Subcutaneous abdominal adipose tissue (tissue), 5 donors: ENCODE measurements at regions not wholly inside any gene's neighbourhood (a gene's known extent, or its start where the extent isn't known, plus 50 kb on each side); places are given as distances from the start of the nearest gene placed in this dataset.

Experiments used
- H3K27ac ChIP-seq: one replicate; pipeline ENCODE4 v1.7.0; 2013; ENCODE audit warnings: low read depth, mild to moderate bottlenecking, inconsistent platforms, low read length, moderate library complexity
- H3K27me3 ChIP-seq, 5 donors: one replicate each; pipeline ENCODE4 v1.7.0; 2013; ENCODE audit warnings: low read length in 5 of 5, inconsistent platforms in 1 of 5; ENCODE audit not compliant: control insufficient read depth in 5 of 5, insufficient read depth in 4 of 5
- H3K36me3 ChIP-seq, 5 donors: one replicate each; pipeline ENCODE4 v1.7.0; 2013; ENCODE audit warnings: low read length in 5 of 5; ENCODE audit not compliant: control insufficient read depth in 5 of 5, insufficient read depth in 5 of 5
- H3K4me1 ChIP-seq, 5 donors: one replicate each; pipeline ENCODE4 v1.7.0; 2013; ENCODE audit warnings: low read length in 5 of 5, mild to moderate bottlenecking in 3 of 5, moderate library complexity in 1 of 5; ENCODE audit not compliant: control insufficient read depth in 5 of 5, insufficient read depth in 5 of 5
- H3K4me3 ChIP-seq, 5 donors: one replicate each; pipeline ENCODE4 v1.7.0; 2013; ENCODE audit warnings: low read length in 5 of 5, low read depth in 1 of 5
- H3K9ac ChIP-seq, 5 donors: one replicate each; pipeline ENCODE4 v1.7.0; 2013; ENCODE audit warnings: low read length in 5 of 5, mild to moderate bottlenecking in 4 of 5, moderate library complexity in 3 of 5
- H3K9me3 ChIP-seq, 5 donors: one replicate each; pipeline ENCODE4 v1.7.0; 2013; ENCODE audit warnings: low read length in 5 of 5; ENCODE audit not compliant: control insufficient read depth in 5 of 5
- donor health status: healthy.
- donor health status: healthy.
- donor health status: healthy.
- donor health status: healthy.
- donor health status: healthy.

DNA sequence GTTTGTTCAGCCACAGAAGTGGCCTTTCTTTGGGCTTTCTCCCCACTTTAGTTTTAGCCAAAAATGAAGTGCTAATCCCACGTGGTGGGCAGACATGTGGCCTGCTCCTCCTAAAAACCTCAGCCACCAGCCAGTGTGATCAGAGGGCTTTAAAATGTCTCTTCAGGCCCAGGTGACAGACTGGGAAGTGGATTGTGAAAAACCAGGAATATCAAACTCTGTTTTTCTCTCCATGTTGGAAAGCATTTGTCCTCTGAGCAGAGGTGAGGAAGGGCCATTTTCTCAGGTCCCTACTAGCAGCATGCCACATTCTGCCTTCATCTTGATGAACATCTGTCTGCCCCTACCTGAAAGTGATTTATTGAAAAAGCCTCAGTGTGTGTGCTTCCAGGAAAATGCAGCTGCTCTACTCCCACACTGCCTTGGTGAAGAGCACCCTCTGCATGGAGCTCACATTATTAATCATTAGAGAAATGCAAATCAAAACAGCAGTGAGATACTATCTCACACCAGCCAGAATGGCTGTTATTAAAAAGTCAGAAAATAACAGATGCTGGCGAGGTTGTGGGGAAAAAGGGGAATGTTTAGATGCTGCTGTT, 181.2 kb upstream of the DMAC1 start:
- no peaks in the 10 kb centered on the region for H3K36me3 ChIP-seq
- peaks cover 0 to 4% (median 0%) of the 10 kb centered on the region in 5 donors for H3K4me1 ChIP-seq
- H3K27me3 ChIP-seq: no peaks in the 10 kb centered on the region
- H3K9ac ChIP-seq: no peak overlapping the region
- H3K4me3 ChIP-seq: no peak overlapping the region
- H3K27ac ChIP-seq: no peak overlapping the region
- H3K9me3 ChIP-seq: no peaks in the 10 kb centered on the region

DNA sequence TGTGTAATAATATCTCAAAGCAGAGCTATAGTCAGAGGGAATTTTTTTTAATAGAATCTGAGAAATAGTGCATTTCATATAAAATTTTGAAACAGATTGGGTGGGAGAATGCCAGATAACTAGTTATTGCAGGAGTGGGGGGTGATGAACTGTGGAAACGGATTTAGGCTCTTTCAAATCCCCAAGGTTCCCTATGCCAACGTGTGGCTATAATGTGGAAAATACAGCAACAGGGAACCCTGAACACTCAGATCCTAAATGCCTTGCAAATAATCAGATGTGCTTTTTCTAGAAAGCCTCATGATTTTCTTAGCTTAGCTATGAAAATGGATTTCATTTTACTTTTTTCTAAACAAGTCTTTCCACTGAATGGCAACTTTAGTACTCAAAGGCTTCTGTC, 180.5 kb upstream of the DMAC1 start:
- Histone ChIP-seq H3K27me3 (no peaks in the 10 kb centered on the region), H3K4me1 (peaks cover 0 to 4% (median 0%) of the 10 kb centered on the region in 5 donors), H3K4me3 (no peak overlapping the region), H3K9ac (no peak overlapping the region), H3K27ac (no peak overlapping the region), H3K36me3 (no peaks in the 10 kb centered on the region), H3K9me3 (no peaks in the 10 kb centered on the region)

DNA sequence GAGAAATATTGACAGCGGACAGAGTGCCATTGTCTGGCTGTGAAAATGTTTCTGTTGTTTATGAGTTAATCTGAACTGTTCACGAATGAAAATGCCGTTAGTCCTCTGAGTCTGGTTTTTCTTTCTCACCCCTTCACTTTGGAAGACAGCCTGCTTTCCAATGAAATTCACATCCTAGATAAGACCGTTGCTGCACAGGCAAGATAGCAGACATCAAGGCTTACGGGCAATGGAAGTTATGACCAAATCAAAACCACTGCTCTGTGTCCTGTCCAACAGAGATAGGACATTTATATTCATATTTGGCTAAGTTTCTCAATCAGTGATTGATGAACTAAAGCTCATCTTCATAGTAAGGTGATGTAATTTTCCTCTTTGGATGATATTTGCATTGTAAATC, 180.0 kb upstream of the DMAC1 start:
- H3K27ac ChIP-seq: no peak overlapping the region
- H3K9ac ChIP-seq: no peak overlapping the region
- H3K36me3 ChIP-seq: no peaks in the 10 kb centered on the region
- H3K4me1 ChIP-seq: peaks cover 0 to 4% (median 0%) of the 10 kb centered on the region in 5 donors
- no peaks in the 10 kb centered on the region for H3K9me3 ChIP-seq
- no peaks in the 10 kb centered on the region for H3K27me3 ChIP-seq
- H3K4me3 ChIP-seq: no peak overlapping the region

DNA sequence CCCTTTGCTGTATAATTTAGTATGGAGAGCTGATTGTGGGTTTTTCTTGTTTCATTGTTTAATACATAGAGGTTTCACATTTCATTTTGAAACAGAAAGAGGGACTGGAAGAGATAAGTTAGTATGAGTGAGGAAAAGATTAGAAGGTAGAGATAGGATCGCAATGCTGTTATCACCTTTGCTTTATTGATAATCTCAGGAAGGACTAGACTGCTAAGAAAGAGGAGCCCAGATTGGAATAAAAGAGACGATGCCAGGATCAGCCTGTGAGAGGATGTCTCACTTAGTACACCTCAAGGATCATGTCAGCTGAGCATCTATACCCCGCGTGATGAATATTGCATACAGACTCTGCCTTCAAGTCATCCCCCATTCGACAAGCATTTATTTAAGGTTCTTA, 178.0 kb upstream of the DMAC1 start:
- Histone ChIP-seq H3K27ac (no peak overlapping the region), H3K9me3 (no peaks in the 10 kb centered on the region), H3K36me3 (no peaks in the 10 kb centered on the region), H3K4me3 (no peak overlapping the region), H3K27me3 (no peaks in the 10 kb centered on the region), H3K9ac (no peak overlapping the region), H3K4me1 (peaks cover 0 to 4% (median 0%) of the 10 kb centered on the region in 5 donors)

DNA sequence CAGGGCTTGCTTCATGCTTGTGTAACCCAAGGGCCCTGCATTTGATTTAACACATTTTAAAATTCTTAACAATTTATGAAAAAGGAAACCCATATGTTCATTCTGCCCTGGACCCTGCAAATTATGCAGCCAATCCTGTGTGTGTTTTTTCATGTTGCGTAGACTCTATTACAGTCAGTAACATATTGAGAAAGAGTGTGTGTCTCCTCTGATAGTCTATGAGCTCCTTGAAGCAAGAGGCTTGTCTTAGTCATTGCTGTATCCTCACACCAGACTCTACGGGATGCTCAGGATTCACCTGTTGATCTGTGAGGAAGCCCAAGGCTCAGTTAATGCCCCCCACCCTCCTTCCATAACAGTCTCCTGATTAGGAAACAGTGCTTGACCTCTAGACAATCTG, 177.3 kb upstream of the DMAC1 start:
- Histone ChIP-seq H3K4me3 (no peak overlapping the region), H3K36me3 (no peaks in the 10 kb centered on the region), H3K9ac (no peak overlapping the region), H3K27me3 (no peaks in the 10 kb centered on the region), H3K27ac (no peak overlapping the region), H3K4me1 (peaks cover 0 to 4% (median 0%) of the 10 kb centered on the region in 5 donors), H3K9me3 (no peaks in the 10 kb centered on the region)

DNA sequence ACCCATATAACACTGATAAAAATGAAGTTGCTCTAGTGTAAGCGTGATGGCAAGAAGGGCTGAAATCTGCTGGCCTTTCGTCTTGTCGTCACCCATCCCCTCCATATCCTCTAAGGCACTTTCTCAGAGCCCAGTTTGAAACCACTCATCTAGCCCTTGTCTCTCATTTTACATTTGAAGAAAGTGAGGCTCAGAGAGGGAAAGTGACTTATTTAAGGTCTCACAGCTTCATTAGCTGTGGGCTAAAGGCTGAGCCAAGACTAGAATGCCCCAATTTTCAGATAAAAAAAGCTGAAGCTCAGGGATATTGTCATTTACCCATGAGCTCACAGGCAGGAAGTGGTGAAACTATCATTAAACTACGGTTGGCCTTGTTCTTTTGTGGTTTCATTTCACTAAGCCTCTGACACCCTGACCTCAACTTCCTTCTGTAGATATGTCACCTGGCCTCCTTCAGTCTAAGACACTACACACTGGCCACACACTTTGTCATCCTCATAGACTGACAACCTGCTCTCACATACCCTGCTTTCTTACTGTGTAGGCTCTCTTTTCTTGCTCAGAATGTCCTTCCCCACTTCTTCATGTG, 176.7 kb upstream of the DMAC1 start:
- no peak overlapping the region for H3K4me3 ChIP-seq
- H3K36me3 ChIP-seq: no peaks in the 10 kb centered on the region
- no peak overlapping the region for H3K9ac ChIP-seq
- no peaks in the 10 kb centered on the region for H3K9me3 ChIP-seq
- H3K4me1 ChIP-seq: peaks cover 0 to 4% (median 2%) of the 10 kb centered on the region in 5 donors
- H3K27ac ChIP-seq: no peak overlapping the region
- H3K27me3 ChIP-seq: no peaks in the 10 kb centered on the region

DNA sequence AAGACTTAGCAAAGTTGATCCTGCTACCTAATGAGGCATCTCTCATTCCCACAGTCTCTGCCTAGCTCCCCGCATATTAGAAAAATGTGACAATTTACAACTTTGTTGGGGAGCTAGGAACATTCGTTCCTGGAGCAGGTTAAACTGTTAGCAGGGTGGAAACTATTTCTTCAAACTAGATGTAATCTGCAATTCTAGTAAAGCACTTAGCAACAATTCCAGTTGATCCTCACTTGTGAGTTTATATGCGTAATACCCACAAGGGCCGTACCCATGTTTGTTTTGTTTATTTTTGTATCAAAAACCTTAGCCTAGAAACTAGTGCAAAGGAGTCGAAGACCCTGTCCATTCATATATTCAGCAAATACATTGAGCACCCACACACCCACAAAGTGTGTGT, 175.8 kb upstream of the DMAC1 start:
- Histone ChIP-seq H3K4me1 (peaks cover 0 to 4% (median 4%) of the 10 kb centered on the region in 5 donors), H3K27me3 (no peaks in the 10 kb centered on the region), H3K4me3 (no peak overlapping the region), H3K27ac (no peak overlapping the region), H3K36me3 (no peaks in the 10 kb centered on the region), H3K9ac (no peak overlapping the region), H3K9me3 (no peaks in the 10 kb centered on the region)

DNA sequence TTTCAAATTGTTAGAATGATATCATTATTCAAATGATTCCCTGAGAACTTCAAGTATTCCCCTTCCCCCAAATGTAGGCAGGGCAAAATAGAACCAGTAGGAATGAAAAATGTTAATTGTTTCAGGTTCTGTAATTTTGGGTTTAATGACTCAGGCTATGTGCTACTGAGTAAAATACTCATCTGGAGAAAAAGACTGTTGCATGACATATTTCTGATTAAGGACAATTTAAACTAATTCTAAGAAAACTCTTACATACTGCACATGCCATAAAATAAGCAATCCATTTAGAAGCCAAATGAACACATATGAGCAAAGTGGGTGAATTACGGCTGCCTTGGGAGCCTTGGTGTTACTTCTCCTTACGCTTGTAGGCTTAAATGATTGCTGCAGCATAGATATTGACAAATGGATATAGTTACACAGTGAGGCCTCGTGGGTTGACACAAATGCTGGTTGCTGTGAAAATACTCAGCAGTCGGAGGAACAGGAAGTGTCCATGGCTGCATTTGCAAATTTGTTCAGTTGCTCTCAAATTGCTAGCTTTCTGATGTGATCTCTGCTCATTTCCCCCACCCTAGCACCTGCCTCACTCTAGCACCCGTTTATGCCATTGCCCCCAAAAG, 174.9 kb upstream of the DMAC1 start:
- Histone ChIP-seq H3K27me3 (no peaks in the 10 kb centered on the region), H3K9ac (no peak overlapping the region), H3K4me3 (no peak overlapping the region), H3K9me3 (no peaks in the 10 kb centered on the region), H3K4me1 (peaks cover 0 to 4% (median 4%) of the 10 kb centered on the region in 5 donors), H3K36me3 (no peaks in the 10 kb centered on the region), H3K27ac (no peak overlapping the region)

DNA sequence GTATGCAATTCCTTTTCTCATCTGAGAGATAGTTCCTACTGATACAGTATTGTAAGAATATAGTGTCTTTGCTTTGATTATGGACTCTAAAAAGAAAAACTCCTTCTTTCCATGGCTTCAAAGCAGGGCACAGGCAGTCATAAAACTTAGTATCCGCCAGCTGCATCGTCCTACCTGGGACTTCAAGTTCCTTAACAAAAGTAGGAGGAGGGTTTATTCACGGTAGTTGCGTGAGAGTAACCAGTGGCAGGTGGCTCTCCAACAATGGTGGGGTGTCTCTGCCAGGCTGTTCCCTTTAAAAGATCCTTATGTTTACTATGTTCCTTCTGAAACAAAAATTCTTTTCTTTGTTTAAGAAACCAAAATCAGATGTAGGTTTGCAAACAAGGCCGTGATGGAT, 173.5 kb upstream of the DMAC1 start:
- H3K27ac ChIP-seq: no peak overlapping the region
- peaks cover 0 to 4% (median 4%) of the 10 kb centered on the region in 5 donors for H3K4me1 ChIP-seq
- H3K9ac ChIP-seq: no peak overlapping the region

DNA sequence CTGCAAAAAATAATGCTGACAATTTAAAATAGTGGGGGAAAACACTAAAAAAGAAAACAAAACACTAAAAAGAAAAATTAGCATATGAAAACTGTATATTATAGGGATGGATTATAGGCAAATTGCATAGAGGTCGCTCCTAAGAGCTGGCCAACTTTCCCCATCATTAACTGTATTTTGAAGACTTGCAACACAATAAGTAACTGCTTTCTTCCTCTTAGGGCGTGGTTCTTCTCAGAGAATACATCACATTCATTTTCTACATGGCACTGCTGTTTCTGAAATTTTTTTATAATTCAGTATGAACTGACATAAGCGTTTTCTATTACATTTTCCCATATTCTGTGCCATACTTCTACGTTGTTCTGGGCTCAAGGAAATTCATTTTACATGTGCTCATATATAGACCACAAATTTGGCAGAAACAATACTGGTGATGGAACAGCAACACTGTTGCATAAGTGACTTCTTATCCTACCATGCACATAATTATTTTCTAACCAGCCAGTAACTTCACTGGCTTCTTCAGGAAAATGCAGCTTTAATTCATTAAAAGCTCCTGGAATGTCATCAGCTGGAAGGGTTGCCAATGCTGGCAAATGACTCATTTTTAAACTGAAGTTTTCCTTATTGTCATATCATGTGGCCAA, 171.2 kb upstream of the DMAC1 start:
- Histone ChIP-seq H3K4me3 (no peak overlapping the region), H3K27me3 (no peaks in the 10 kb centered on the region), H3K9ac (no peak overlapping the region), H3K36me3 (no peaks in the 10 kb centered on the region), H3K4me1 (peaks cover 0 to 14% (median 4%) of the 10 kb centered on the region in 5 donors), H3K27ac (no peak overlapping the region), H3K9me3 (no peaks in the 10 kb centered on the region)

More for the DNA sequence above, 173.5 kb upstream of the DMAC1 start:
- no peaks in the 10 kb centered on the region for H3K36me3 ChIP-seq
- no peaks in the 10 kb centered on the region for H3K9me3 ChIP-seq
- H3K4me3 ChIP-seq: no peak overlapping the region
- no peaks in the 10 kb centered on the region for H3K27me3 ChIP-seq
